GM12878 (cell line): ENCODE measurements at regions not wholly inside any gene's neighbourhood (a gene's known extent, or its start where the extent isn't known, plus 50 kb on each side); places are given as distances from the start of the nearest gene placed in this dataset.

Source experiments
- ATAC-seq: fragments of 200-7000 bp; cut with Tn5 transposase; 3 replicates; pipeline ENCODE4 v1.9.1; 2020; ENCODE audit warnings: mild to moderate bottlenecking, moderate library complexity
- BruUV-seq: library from RNA; stranded (reverse); fragments of 400-500 nt; replicated peaks from 2 replicates; lab custom pipeline; 2021; lab: Mats Ljungman, UMichigan
- CTCF ChIA-PET: fragments of 300-600 bp; sonication (Branson Sonifier 250); formaldehyde crosslinking; extraction: SDS; loops from one replicate; lab custom pipeline; 2021; ENCODE audit warnings: inconsistent platforms; lab: Yijun Ruan, JAX
- POLR2A ChIA-PET: fragments of 350-600 bp; formaldehyde crosslinking; extraction: SDS; loops from one replicate; lab custom pipeline; 2021; ENCODE audit warnings: inconsistent platforms; lab: Charles Lee
- RAD21 ChIA-PET: fragments of 300-600 bp; sonication (Branson Sonifier 250); formaldehyde crosslinking; loops from one replicate; lab custom pipeline; 2023; ENCODE audit warnings: antibody characterized with exemption; ENCODE audit not compliant: unreplicated experiment; lab: Charles Lee
- SMC1A ChIA-PET: fragments of 300-600 bp; sonication (Branson Sonifier 250); formaldehyde crosslinking; loops from one replicate; lab custom pipeline; 2023; ENCODE audit not compliant: unreplicated experiment, uncharacterized antibody; lab: Charles Lee
- DNase-seq: peaks from one replicate; pipeline ENCODE4 v3.0.0-alpha.2; 2011; ENCODE audit warnings: low read depth, low spot score
- FAIRE-seq: peaks from 3 replicates; lab custom pipeline; 2011; peaks lifted over from hg19 to GRCh38; lab: Jason Lieb, UNC
- H2AFZ ChIP-seq: 2 replicates; pipeline ENCODE4 v1.6.0; 2011; ENCODE audit warnings: low read depth, low read length, control low read depth; ENCODE audit not compliant: control insufficient read depth
- H3K27ac ChIP-seq: 2 replicates; pipeline ENCODE4 v1.5.1; 2011; ENCODE audit warnings: control low read depth; ENCODE audit not compliant: control insufficient read depth, insufficient read depth
- H3K27me3 ChIP-seq, 2 experiments: replicated peaks in 1 of 2; 2 replicates each; pipeline versions ENCODE4 v1.6.0 to v1.6.1; 2011; ENCODE audit warnings: low read length in 1 of 2; ENCODE audit not compliant: control insufficient read depth in 2 of 2, insufficient read depth in 2 of 2
- H3K36me3 ChIP-seq, 2 experiments: 2 replicates each; pipeline ENCODE4 v1.5.1; 2011; ENCODE audit warnings: low read length in 1 of 2; ENCODE audit not compliant: control insufficient read depth in 2 of 2, insufficient read depth in 2 of 2
- H3K4me1 ChIP-seq: 2 replicates; pipeline ENCODE4 v1.6.1; 2011; ENCODE audit warnings: mild to moderate bottlenecking, low read length, moderate library complexity, mixed read lengths; ENCODE audit not compliant: control insufficient read depth, insufficient read depth
- H3K4me2 ChIP-seq: 2 replicates; pipeline ENCODE4 v1.6.0; 2011; ENCODE audit warnings: control low read depth; ENCODE audit not compliant: control insufficient read depth, insufficient read depth
- H3K4me3 ChIP-seq: fragments of 200-600 bp; sonication (generic); 2 replicates; pipeline ENCODE4 v1.5.1; 2016
- H3K79me2 ChIP-seq: 2 replicates; pipeline ENCODE4 v1.6.0; 2011; ENCODE audit warnings: low read length; ENCODE audit not compliant: control insufficient read depth, insufficient read depth
- H3K9ac ChIP-seq: 2 replicates; pipeline ENCODE4 v1.8.0; 2011; ENCODE audit warnings: low read length, control low read depth, mixed read lengths; ENCODE audit not compliant: control insufficient read depth, insufficient read depth
- H3K9me3 ChIP-seq: replicated peaks from 3 replicates; pipeline ENCODE4 v1.5.1; 2011; ENCODE audit warnings: mild to moderate bottlenecking, low read length; ENCODE audit not compliant: control insufficient read depth, insufficient read depth
- H4K20me1 ChIP-seq: 2 replicates; pipeline ENCODE4 v1.6.0; 2011; ENCODE audit not compliant: control insufficient read depth, insufficient read depth
- CBX5 ChIP-seq: sonication (generic); IDR thresholded peaks from 2 replicates; pipeline ENCODE4 v1.6.1; 2016; ENCODE audit warnings: low read depth, moderate library complexity, mild to moderate bottlenecking, inconsistent platforms
- EED ChIP-seq: sonication (generic); IDR thresholded peaks from 2 replicates; pipeline ENCODE4 v1.6.1; 2016; ENCODE audit warnings: antibody characterized with exemption, low read depth
- IKZF2 ChIP-seq, 2 experiments: fragments of 450-650 bp; IDR thresholded peaks; 2 replicates each; pipeline ENCODE4 v1.6.1; 2017; ENCODE audit warnings: mild to moderate bottlenecking in 2 of 2, moderate library complexity in 2 of 2
- MAX ChIP-seq: IDR thresholded peaks from 2 replicates; pipeline ENCODE4 v1.6.1; 2012; ENCODE audit warnings: low read depth, low read length, improper control_type of control experiment
- MTA2 ChIP-seq: fragments of 450-650 bp; IDR thresholded peaks from 2 replicates; pipeline ENCODE4 v1.6.1; 2016; ENCODE audit warnings: low read depth, mild to moderate bottlenecking, moderate library complexity
- SIN3A ChIP-seq: IDR thresholded peaks from 2 replicates; pipeline ENCODE4 v1.6.1; 2012; ENCODE audit warnings: low read depth, low read length, improper control_type of control experiment
- SMAD5 ChIP-seq: IDR thresholded peaks from 2 replicates; pipeline ENCODE4 v1.6.1; 2016; ENCODE audit warnings: antibody characterized with exemption, low read depth
- WGBS: methylation state at CpG from one replicate; pipeline ENCODE4 v1.1.6; 2016; ENCODE audit warnings: low lambda C conversion rate; ENCODE audit not compliant: insufficient replicate concordance, insufficient coverage; ENCODE audit errors: missing lambda C conversion rate; 5-methylcytosine and 5-hydroxymethylcytosine counted together
- in situ Hi-C: fragments of 300-500 bp; cut with MboI; formaldehyde crosslinking; loops from 9 replicates; pipeline ENCODE4 v1.14.3; 2018; ENCODE audit warnings: mixed read lengths
- intact Hi-C: fragments of 100-400 bp; cut with micrococcal nuclease; formaldehyde crosslinking; loops from one replicate; pipeline ENCODE4 v1.14.2; 2022; ENCODE audit not compliant: unreplicated experiment
- TF ChIP-seq, protein P1 (sequence below): IDR thresholded peaks from 2 replicates; pipeline ENCODE4 v1.6.1; 2012; ENCODE audit warnings: low read depth, low read length, improper control_type of control experiment

GRCh38 chr18:71045331-71046065 is 756.7 kb downstream of the SOCS6 start:
- CTCF ChIA-PET: interaction anchor here (0.9 kb wide), 1 partner anchor 9 kb away, joined by 3 read pairs; no protein-coding TSS in a partner anchor
- in situ Hi-C loops (no loop called here), intact Hi-C loops (no loop called here)
- TF ChIP-seq SIN3A (no peak), CBX5 (no peak), IKZF2 (IDR thresholded peaks at IDR 0.05) (no peak), MAX (no peak), MTA2 (no peak), SMAD5 (no peak), EED (no peak)
- TF ChIP-seq, protein P1, sequence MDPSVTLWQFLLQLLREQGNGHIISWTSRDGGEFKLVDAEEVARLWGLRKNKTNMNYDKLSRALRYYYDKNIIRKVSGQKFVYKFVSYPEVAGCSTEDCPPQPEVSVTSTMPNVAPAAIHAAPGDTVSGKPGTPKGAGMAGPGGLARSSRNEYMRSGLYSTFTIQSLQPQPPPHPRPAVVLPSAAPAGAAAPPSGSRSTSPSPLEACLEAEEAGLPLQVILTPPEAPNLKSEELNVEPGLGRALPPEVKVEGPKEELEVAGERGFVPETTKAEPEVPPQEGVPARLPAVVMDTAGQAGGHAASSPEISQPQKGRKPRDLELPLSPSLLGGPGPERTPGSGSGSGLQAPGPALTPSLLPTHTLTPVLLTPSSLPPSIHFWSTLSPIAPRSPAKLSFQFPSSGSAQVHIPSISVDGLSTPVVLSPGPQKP: no peak
- no peak overlapping the region for H3K4me2 ChIP-seq
- no TSS peak for BruUV-seq
- no peaks in the 10 kb centered on the region for H3K27me3 ChIP-seq
- SMC1A ChIA-PET: interaction anchor here (0.5 to 2.0 kb wide), 6 partner anchors 12 to 1284 kb away, joined by 3 to 9 read pairs (median 4); no protein-coding TSS in a partner anchor
- no peaks in the 10 kb centered on the region for H3K79me2 ChIP-seq
- RAD21 ChIA-PET: interaction anchor here (1.0 kb wide), 1 partner anchor 9 kb away, joined by 4 read pairs; no protein-coding TSS in a partner anchor
- DNase-seq: no peak
- no peaks in the 10 kb centered on the region for H3K4me1 ChIP-seq
- H3K9me3 ChIP-seq: no peaks in the 10 kb centered on the region
- H4K20me1 ChIP-seq: no peaks in the 10 kb centered on the region
- ATAC-seq: no peak
- no peak overlapping the region for H3K27ac ChIP-seq
- no peaks in the 10 kb centered on the region for H3K36me3 ChIP-seq
- no peak for FAIRE-seq
- no peak overlapping the region for H3K4me3 ChIP-seq
- H3K9ac ChIP-seq: no peak overlapping the region
- POLR2A ChIA-PET: no interaction called here
- WGBS: 0% methylated on average over 1 of the region's 1 CpG
- H2AFZ ChIP-seq: no peak overlapping the region
